ENCODE measurements at regions not wholly inside any gene's neighbourhood (a gene's known extent, or its start where the extent isn't known, plus 50 kb on each side); places are given as distances from the start of the nearest gene placed in this dataset.

- H3K27ac ChIP-seq (ENCODE audit: low read length): no peak overlapping the region
- CTCF ChIA-PET: no interaction called here
- H3K4me3 ChIP-seq (ENCODE audit: low read length): no peak overlapping the region
- H3K79me2 ChIP-seq (ENCODE audit: low read length): no peaks in the 10 kb centered on the region
- TF ChIP-seq EZH2 (IDR thresholded peaks at IDR 0.05; ENCODE audit: low read length, unreplicated experiment) (no peak), EZH2phosphoT487 (IDR thresholded peaks at IDR 0.05; ENCODE audit: borderline replicate concordance, low read length) (no peak), CTCF (conservative IDR thresholded peaks at IDR 0.05; ENCODE audit: low read depth, low read length) (no peak)
- no peak overlapping the region for H3K4me2 ChIP-seq (ENCODE audit: low read length)
- no peaks in the 10 kb centered on the region for H3K36me3 ChIP-seq (ENCODE audit: low read depth, low read length)
- H3K27me3 ChIP-seq (ENCODE audit: low read length): no peaks in the 10 kb centered on the region
- no peaks in the 10 kb centered on the region for H3K4me1 ChIP-seq (ENCODE audit: insufficient read depth, low read length)
- no peak for DNase-seq
- no peaks in the 10 kb centered on the region for H3K9me3 ChIP-seq (ENCODE audit: low read length)
- intact Hi-C loops (cut with micrococcal nuclease): no loop called here
- no peak overlapping the region for H3K9ac ChIP-seq (ENCODE audit: low read length)
- no peaks in the 10 kb centered on the region for H3K9me2 ChIP-seq (replicated peaks; ENCODE audit: low read length)
- no peak for ATAC-seq
- POLR2A ChIA-PET (ENCODE audit: unreplicated experiment): no interaction called here
- no peaks in the 10 kb centered on the region for H3F3A ChIP-seq (ENCODE audit: low read length, unreplicated experiment)
- no peaks in the 10 kb centered on the region for H4K20me1 ChIP-seq (ENCODE audit: low read length)
- no peak overlapping the region for H2AFZ ChIP-seq (ENCODE audit: low read length)
- BruUV-seq (replicated peaks): no TSS peak
Observed at GRCh38 chr6:82033631-82034211, 213.8 kb downstream of the IBTK start.

DNA sequence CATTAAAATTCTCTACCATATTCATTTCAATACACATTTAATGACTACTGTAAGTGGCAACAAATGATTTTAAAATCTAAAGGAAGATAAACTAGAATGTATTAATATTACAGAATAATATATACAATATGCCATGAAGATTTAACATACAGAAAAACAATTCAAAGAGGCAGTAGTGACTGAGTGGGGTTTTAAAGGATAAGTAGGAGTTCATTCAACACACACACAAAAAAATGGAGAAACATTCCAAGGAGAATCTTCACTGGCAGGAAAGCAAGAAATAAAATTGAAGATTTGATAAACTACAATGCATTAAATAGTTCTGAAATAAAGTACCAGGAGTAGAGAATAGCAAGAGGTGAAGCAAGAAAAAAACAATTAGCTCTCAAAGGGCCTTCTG lies 215.1 kb downstream of the IBTK start:
- CTCF ChIA-PET: no interaction called here
- H4K20me1 ChIP-seq (ENCODE audit: low read length): no peaks in the 10 kb centered on the region
- no peaks in the 10 kb centered on the region for H3K79me2 ChIP-seq (ENCODE audit: low read length)
- no peaks in the 10 kb centered on the region for H3F3A ChIP-seq (ENCODE audit: low read length, unreplicated experiment)
- ATAC-seq (no peak), DNase-seq (no peak)
- intact Hi-C loops (cut with micrococcal nuclease): no loop called here
- H3K27me3 ChIP-seq (ENCODE audit: low read length): no peaks in the 10 kb centered on the region
- H3K4me2 ChIP-seq (ENCODE audit: low read length): no peak overlapping the region
- H3K4me1 ChIP-seq (ENCODE audit: insufficient read depth, low read length): no peaks in the 10 kb centered on the region
- H3K9me3 ChIP-seq (ENCODE audit: low read length): no peaks in the 10 kb centered on the region
- POLR2A ChIA-PET (ENCODE audit: unreplicated experiment): no interaction called here
- no peak overlapping the region for H3K4me3 ChIP-seq (ENCODE audit: low read length)
- TF ChIP-seq CTCF (conservative IDR thresholded peaks at IDR 0.05; ENCODE audit: low read depth, low read length) (no peak), EZH2phosphoT487 (IDR thresholded peaks at IDR 0.05; ENCODE audit: borderline replicate concordance, low read length) (no peak), EZH2 (IDR thresholded peaks at IDR 0.05; ENCODE audit: low read length, unreplicated experiment) (no peak)
- no peak overlapping the region for H3K9ac ChIP-seq (ENCODE audit: low read length)
- no peak overlapping the region for H2AFZ ChIP-seq (ENCODE audit: low read length)
- BruUV-seq (replicated peaks): no TSS peak
- H3K9me2 ChIP-seq (replicated peaks; ENCODE audit: low read length): no peaks in the 10 kb centered on the region
- no peak overlapping the region for H3K27ac ChIP-seq (ENCODE audit: low read length)
- H3K36me3 ChIP-seq (ENCODE audit: low read depth, low read length): no peaks in the 10 kb centered on the region

GRCh38 chr6:82030761-82031503 lies 216.6 kb downstream of the IBTK start:
- CTCF ChIA-PET: no interaction called here
- POLR2A ChIA-PET (ENCODE audit: unreplicated experiment): no interaction called here
- H3K9ac ChIP-seq (ENCODE audit: low read length): no peak overlapping the region
- H3K27me3 ChIP-seq (ENCODE audit: low read length): no peaks in the 10 kb centered on the region
- H3K4me2 ChIP-seq (ENCODE audit: low read length): no peak overlapping the region
- no TSS peak for BruUV-seq (replicated peaks)
- no peak overlapping the region for H2AFZ ChIP-seq (ENCODE audit: low read length)
- H3F3A ChIP-seq (ENCODE audit: low read length, unreplicated experiment): no peaks in the 10 kb centered on the region
- no peaks in the 10 kb centered on the region for H4K20me1 ChIP-seq (ENCODE audit: low read length)
- H3K9me2 ChIP-seq (replicated peaks; ENCODE audit: low read length): no peaks in the 10 kb centered on the region
- intact Hi-C loops (cut with micrococcal nuclease): no loop called here
- TF ChIP-seq EZH2phosphoT487 (IDR thresholded peaks at IDR 0.05; ENCODE audit: borderline replicate concordance, low read length): no peak
- TF ChIP-seq CTCF (conservative IDR thresholded peaks at IDR 0.05; ENCODE audit: low read depth, low read length): no peak
- TF ChIP-seq EZH2 (IDR thresholded peaks at IDR 0.05; ENCODE audit: low read length, unreplicated experiment): no peak
- H3K4me1 ChIP-seq (ENCODE audit: insufficient read depth, low read length): no peaks in the 10 kb centered on the region
- no peaks in the 10 kb centered on the region for H3K79me2 ChIP-seq (ENCODE audit: low read length)
- no peaks in the 10 kb centered on the region for H3K9me3 ChIP-seq (ENCODE audit: low read length)
- no peak for ATAC-seq
- no peak for DNase-seq
- H3K4me3 ChIP-seq (ENCODE audit: low read length): no peak overlapping the region
- H3K27ac ChIP-seq (ENCODE audit: low read length): no peak overlapping the region
- H3K36me3 ChIP-seq (ENCODE audit: low read depth, low read length): no peaks in the 10 kb centered on the region
